Liver (tissue), 8 donors: ENCODE measurements at regions not wholly inside any gene's neighbourhood (a gene's known extent, or its start where the extent isn't known, plus 50 kb on each side); places are given as distances from the start of the nearest gene placed in this dataset.

Experiments
- DNase-seq: peaks from one replicate; pipeline ENCODE4 v3.0.0-alpha.2; 2017; ENCODE audit warnings: low spot score
- H3K27ac ChIP-seq, 2 donors: one replicate each; pipeline ENCODE4 v1.7.0; 2013; ENCODE audit warnings: inconsistent platforms in 2 of 2, low read length in 2 of 2, control low read depth in 1 of 2, low read depth in 1 of 2, mild to moderate bottlenecking in 1 of 2
- H3K27me3 ChIP-seq, 4 donors: one replicate each; pipeline versions ENCODE4 v1.6.1 to v1.7.0; 2013; ENCODE audit warnings: low read length in 3 of 4, inconsistent platforms in 1 of 4, mild to moderate bottlenecking in 1 of 4, moderate library complexity in 1 of 4; ENCODE audit not compliant: control insufficient read depth in 4 of 4, insufficient read depth in 4 of 4
- H3K36me3 ChIP-seq, 4 donors: one replicate each; pipeline versions ENCODE4 v1.6.1 to v1.7.0; 2013; ENCODE audit warnings: low read length in 3 of 4, mild to moderate bottlenecking in 3 of 4, low read depth in 1 of 4, moderate library complexity in 1 of 4; ENCODE audit not compliant: control insufficient read depth in 4 of 4, insufficient read depth in 3 of 4
- H3K4me1 ChIP-seq, 4 donors: one replicate each; pipeline versions ENCODE4 v1.6.1 to v1.7.0; 2013; ENCODE audit warnings: low read length in 3 of 4, mild to moderate bottlenecking in 3 of 4, moderate library complexity in 1 of 4; ENCODE audit not compliant: control insufficient read depth in 4 of 4, insufficient read depth in 4 of 4
- H3K4me3 ChIP-seq, 3 donors: one replicate each; pipeline versions ENCODE4 v1.6.1 to v1.7.0; 2013; ENCODE audit warnings: low read length in 3 of 3, control low read depth in 1 of 3, low read depth in 1 of 3, mild to moderate bottlenecking in 1 of 3
- H3K9ac ChIP-seq, 2 donors: one replicate each; pipeline ENCODE4 v1.7.0; 2013; ENCODE audit warnings: low read length in 2 of 2, mild to moderate bottlenecking in 2 of 2, moderate library complexity in 2 of 2, control low read depth in 1 of 2, low read depth in 1 of 2
- H3K9me3 ChIP-seq, 4 donors: one replicate each; pipeline versions ENCODE4 v1.6.1 to v1.7.0; 2013; ENCODE audit warnings: low read length in 3 of 4; ENCODE audit not compliant: control insufficient read depth in 4 of 4
- EGR1 ChIP-seq, 2 donors: IDR thresholded peaks; 2 replicates each; pipeline ENCODE4 v1.6.1; 2016 to 2018; ENCODE audit warnings: antibody characterized with exemption in 2 of 2, low read depth in 2 of 2
- FOXA1 ChIP-seq: IDR thresholded peaks from 2 replicates; pipeline ENCODE4 v1.6.1; 2016; ENCODE audit warnings: antibody characterized with exemption
- FOXA2 ChIP-seq: IDR thresholded peaks from 2 replicates; pipeline ENCODE4 v1.6.1; 2016; ENCODE audit warnings: antibody characterized with exemption
- GABPA ChIP-seq, 2 donors: IDR thresholded peaks in 1 of 2; conservative IDR thresholded peaks in 1 of 2; 2 replicates each; pipeline ENCODE4 v1.6.1; 2016; ENCODE audit warnings: antibody characterized with exemption in 2 of 2, mild to moderate bottlenecking in 1 of 2, moderate library complexity in 1 of 2
- HNF4G ChIP-seq: IDR thresholded peaks from 2 replicates; pipeline ENCODE4 v1.6.1; 2016; ENCODE audit warnings: antibody characterized with exemption
- JUND ChIP-seq, 2 donors: IDR thresholded peaks; 2 replicates each; pipeline ENCODE4 v1.6.1; 2016; ENCODE audit warnings: antibody characterized with exemption in 2 of 2
- NR2F2 ChIP-seq: IDR thresholded peaks from 2 replicates; pipeline ENCODE4 v1.6.1; 2016; ENCODE audit warnings: antibody characterized with exemption
- RAD21 ChIP-seq, 2 donors: IDR thresholded peaks; 2 replicates each; pipeline ENCODE4 v1.6.1; 2016; ENCODE audit warnings: antibody characterized with exemption in 2 of 2, mild to moderate bottlenecking in 2 of 2
- RXRA ChIP-seq, 2 donors: IDR thresholded peaks; 2 replicates each; pipeline ENCODE4 v1.6.1; 2017 to 2018; ENCODE audit warnings: antibody characterized with exemption in 2 of 2, mild to moderate bottlenecking in 1 of 2
- SP1 ChIP-seq: IDR thresholded peaks from 2 replicates; pipeline ENCODE4 v1.6.1; 2018; ENCODE audit warnings: antibody characterized with exemption, mild to moderate bottlenecking
- TAF1 ChIP-seq: conservative IDR thresholded peaks from 2 replicates; pipeline ENCODE4 v1.6.1; 2016; ENCODE audit warnings: antibody characterized with exemption, mild to moderate bottlenecking
- WGBS: extraction: QIAGEN DNeasy Blood & Tissue Kit; methylation state at CpG from one replicate; pipeline ENCODE4 v1.1.7; 2013; 5-methylcytosine and 5-hydroxymethylcytosine counted together
- TF ChIP-seq, protein P1 (sequence below): IDR thresholded peaks from 2 replicates; pipeline ENCODE4 v1.6.1; 2016; ENCODE audit warnings: antibody characterized with exemption
- TF ChIP-seq, protein P2 (sequence below): IDR thresholded peaks from 2 replicates; pipeline ENCODE4 v1.6.1; 2016; ENCODE audit warnings: antibody characterized with exemption, mild to moderate bottlenecking
- TF ChIP-seq, protein P3 (sequence below): IDR thresholded peaks from 2 replicates; pipeline ENCODE4 v1.6.1; 2016; ENCODE audit warnings: antibody characterized with exemption
- TF ChIP-seq, protein P4 (sequence below): fragments of 150-350 bp; IDR thresholded peaks from 2 replicates; pipeline ENCODE4 v1.5.1; 2017; ENCODE audit warnings: improper control_type of control experiment, low read depth, low read length; ENCODE audit not compliant: missing input control
- donor health status: healthy.
- donor health status: healthy.
- donor health status: healthy.
- donor health status: healthy.
- donor health status: healthy.

DNA sequence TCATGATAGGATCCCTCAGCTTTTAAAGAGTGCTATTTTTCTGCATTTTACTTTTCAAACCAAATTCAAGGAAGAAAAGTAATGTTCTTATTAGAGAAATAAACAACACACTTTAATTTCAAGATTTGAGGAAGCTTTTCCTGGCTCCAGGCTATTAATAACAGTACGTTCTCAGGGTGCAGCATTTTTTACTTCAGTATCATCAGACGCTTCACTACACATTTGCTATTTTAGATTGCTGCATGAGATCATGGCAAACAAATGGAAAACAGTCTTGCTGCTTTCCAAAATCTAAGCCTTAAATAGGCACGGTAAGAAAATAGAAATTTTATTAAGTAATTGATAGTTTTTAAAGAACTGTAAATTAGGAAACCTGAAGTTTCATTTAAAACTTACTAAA lies 253.6 kb upstream of the EXOC2 start (continued):
- TF ChIP-seq RXRA (IDR thresholded peaks at IDR 0.05): no peak
- TF ChIP-seq HNF4G: no peak

DNA sequence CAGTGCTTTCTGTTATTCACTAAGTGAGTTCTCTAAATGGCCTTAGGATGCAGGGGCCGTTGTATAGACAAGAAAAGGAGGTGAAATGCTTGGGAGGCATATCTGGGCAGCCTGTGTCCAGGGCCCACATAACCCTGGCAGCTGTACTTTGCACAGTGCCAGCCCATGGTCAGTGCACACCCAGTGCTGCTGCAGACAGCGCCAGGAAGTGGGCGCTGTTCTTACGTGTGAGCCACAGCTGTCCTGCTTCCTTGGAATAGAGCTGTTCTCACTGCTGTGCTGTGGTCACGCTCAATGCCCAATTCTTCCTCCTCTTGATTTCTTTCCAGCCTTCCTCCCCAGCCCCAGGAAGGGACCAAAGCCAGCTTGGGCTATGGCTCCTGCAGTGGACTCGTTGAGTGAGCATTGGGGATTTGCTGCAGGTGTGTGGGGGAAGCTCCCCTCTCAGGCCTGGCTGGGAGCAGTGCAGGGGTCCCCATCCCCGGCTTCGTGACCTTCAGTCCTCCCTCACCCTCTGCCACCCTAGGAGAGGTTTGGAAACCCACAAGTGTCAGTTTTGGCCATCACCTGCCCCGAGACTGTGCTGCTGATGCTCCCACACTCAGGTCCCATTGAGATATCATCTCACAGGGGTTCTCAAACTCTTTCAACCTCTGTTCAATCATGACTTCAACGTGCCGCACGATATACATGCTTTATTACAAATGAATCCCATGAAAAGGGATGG lies 246.8 kb upstream of the EXOC2 start:
- TF ChIP-seq EGR1 (IDR thresholded peaks at IDR 0.05; ENCODE audit: low read depth in 2 of 2) (no peak), NR2F2 (no peak), FOXA2 (no peak), TAF1 (no peak), FOXA1 (no peak), SP1 (no peak), RAD21 (IDR thresholded peaks at IDR 0.05) (no peak), RXRA (IDR thresholded peaks at IDR 0.05) (no peak)
- TF ChIP-seq, protein P1, sequence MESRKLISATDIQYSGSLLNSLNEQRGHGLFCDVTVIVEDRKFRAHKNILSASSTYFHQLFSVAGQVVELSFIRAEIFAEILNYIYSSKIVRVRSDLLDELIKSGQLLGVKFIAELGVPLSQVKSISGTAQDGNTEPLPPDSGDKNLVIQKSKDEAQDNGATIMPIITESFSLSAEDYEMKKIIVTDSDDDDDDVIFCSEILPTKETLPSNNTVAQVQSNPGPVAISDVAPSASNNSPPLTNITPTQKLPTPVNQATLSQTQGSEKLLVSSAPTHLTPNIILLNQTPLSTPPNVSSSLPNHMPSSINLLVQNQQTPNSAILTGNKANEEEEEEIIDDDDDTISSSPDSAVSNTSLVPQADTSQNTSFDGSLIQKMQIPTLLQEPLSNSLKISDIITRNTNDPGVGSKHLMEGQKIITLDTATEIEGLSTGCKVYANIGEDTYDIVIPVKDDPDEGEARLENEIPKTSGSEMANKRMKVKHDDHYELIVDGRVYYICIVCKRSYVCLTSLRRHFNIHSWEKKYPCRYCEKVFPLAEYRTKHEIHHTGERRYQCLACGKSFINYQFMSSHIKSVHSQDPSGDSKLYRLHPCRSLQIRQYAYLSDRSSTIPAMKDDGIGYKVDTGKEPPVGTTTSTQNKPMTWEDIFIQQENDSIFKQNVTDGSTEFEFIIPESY: no peak
- Histone ChIP-seq H3K9me3 (peaks cover 0 to 4% (median 1%) of the 10 kb centered on the region in 4 donors), H3K4me1 (no peaks in the 10 kb centered on the region), H3K4me3 (no peak overlapping the region), H3K27me3 (no peaks in the 10 kb centered on the region), H3K36me3 (no peaks in the 10 kb centered on the region), H3K27ac (no peak overlapping the region), H3K9ac (no peak overlapping the region)
- 88% methylated on average over 12 of the region's 12 CpGs for WGBS
- DNase-seq: no peak

DNA sequence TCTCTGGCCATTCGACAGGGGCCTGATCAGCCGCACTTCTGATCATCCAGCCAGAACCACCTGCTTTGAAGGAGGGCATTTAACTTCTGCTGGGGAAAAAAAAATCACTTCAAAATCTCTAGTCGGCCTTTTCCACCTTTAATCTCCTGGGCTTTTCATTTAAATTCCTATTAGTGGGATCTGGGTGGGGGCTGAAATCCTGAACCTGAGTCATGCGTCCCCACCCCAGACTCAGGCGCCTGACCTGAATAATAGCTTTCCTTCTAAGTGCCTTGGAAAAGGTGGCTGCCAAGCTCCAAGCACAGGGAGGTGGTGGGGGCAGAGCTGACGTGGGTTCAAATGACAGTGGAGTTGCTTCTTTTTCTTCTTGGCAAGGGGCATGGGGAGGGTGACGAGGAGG lies 246.0 kb upstream of the EXOC2 start:
- Histone ChIP-seq H3K27ac (no peak overlapping the region), H3K9ac (no peak overlapping the region), H3K9me3 (peaks cover 0 to 2% (median 0%) of the 10 kb centered on the region in 4 donors), H3K27me3 (peaks cover 0 to 3% (median 0%) of the 10 kb centered on the region in 4 donors), H3K4me1 (no peaks in the 10 kb centered on the region), H3K4me3 (no peak overlapping the region), H3K36me3 (no peaks in the 10 kb centered on the region)
- WGBS: 83% methylated on average over 7 of the region's 7 CpGs
- TF ChIP-seq RXRA (IDR thresholded peaks at IDR 0.05): no peak
- no peak for TF ChIP-seq TAF1
- TF ChIP-seq FOXA2: no peak
- TF ChIP-seq, protein P2, sequence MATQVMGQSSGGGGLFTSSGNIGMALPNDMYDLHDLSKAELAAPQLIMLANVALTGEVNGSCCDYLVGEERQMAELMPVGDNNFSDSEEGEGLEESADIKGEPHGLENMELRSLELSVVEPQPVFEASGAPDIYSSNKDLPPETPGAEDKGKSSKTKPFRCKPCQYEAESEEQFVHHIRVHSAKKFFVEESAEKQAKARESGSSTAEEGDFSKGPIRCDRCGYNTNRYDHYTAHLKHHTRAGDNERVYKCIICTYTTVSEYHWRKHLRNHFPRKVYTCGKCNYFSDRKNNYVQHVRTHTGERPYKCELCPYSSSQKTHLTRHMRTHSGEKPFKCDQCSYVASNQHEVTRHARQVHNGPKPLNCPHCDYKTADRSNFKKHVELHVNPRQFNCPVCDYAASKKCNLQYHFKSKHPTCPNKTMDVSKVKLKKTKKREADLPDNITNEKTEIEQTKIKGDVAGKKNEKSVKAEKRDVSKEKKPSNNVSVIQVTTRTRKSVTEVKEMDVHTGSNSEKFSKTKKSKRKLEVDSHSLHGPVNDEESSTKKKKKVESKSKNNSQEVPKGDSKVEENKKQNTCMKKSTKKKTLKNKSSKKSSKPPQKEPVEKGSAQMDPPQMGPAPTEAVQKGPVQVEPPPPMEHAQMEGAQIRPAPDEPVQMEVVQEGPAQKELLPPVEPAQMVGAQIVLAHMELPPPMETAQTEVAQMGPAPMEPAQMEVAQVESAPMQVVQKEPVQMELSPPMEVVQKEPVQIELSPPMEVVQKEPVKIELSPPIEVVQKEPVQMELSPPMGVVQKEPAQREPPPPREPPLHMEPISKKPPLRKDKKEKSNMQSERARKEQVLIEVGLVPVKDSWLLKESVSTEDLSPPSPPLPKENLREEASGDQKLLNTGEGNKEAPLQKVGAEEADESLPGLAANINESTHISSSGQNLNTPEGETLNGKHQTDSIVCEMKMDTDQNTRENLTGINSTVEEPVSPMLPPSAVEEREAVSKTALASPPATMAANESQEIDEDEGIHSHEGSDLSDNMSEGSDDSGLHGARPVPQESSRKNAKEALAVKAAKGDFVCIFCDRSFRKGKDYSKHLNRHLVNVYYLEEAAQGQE: no peak
- TF ChIP-seq FOXA1: no peak
- TF ChIP-seq NR2F2: no peak
- TF ChIP-seq, protein P1: no peak
- no peak for TF ChIP-seq SP1
- no peak for TF ChIP-seq JUND (IDR thresholded peaks at IDR 0.05)
- no peak for TF ChIP-seq EGR1 (IDR thresholded peaks at IDR 0.05; ENCODE audit: low read depth in 2 of 2)
- TF ChIP-seq RAD21 (IDR thresholded peaks at IDR 0.05): no peak
- no peak for TF ChIP-seq GABPA (IDR thresholded peaks at IDR 0.05 in 1 of 2, conservative IDR thresholded peaks at IDR 0.05 in 1 of 2)
- TF ChIP-seq HNF4G: no peak
- TF ChIP-seq, protein P3, sequence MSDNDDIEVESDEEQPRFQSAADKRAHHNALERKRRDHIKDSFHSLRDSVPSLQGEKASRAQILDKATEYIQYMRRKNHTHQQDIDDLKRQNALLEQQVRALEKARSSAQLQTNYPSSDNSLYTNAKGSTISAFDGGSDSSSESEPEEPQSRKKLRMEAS: no peak
- TF ChIP-seq, protein P4, sequence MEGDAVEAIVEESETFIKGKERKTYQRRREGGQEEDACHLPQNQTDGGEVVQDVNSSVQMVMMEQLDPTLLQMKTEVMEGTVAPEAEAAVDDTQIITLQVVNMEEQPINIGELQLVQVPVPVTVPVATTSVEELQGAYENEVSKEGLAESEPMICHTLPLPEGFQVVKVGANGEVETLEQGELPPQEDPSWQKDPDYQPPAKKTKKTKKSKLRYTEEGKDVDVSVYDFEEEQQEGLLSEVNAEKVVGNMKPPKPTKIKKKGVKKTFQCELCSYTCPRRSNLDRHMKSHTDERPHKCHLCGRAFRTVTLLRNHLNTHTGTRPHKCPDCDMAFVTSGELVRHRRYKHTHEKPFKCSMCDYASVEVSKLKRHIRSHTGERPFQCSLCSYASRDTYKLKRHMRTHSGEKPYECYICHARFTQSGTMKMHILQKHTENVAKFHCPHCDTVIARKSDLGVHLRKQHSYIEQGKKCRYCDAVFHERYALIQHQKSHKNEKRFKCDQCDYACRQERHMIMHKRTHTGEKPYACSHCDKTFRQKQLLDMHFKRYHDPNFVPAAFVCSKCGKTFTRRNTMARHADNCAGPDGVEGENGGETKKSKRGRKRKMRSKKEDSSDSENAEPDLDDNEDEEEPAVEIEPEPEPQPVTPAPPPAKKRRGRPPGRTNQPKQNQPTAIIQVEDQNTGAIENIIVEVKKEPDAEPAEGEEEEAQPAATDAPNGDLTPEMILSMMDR: no peak
- DNase-seq: no peak
